ENCODE measurements at regions not wholly inside any gene's neighbourhood (a gene's known extent, or its start where the extent isn't known, plus 50 kb on each side); places are given as distances from the start of the nearest gene placed in this dataset.
A peak's percentile ranks its signal among the peaks of the same experiment; 100 is the strongest.

- no peak for DNase-seq (ENCODE audit: extremely low spot score)
- intact Hi-C loops (cut with DNase I), result no loop called here
- WGBS, result 62% methylated on average over 3 of the region's 3 CpGs
These were observed 321.3 kb downstream of the SIPA1L2 start for GRCh38 chr1:232308616-232309015.

GRCh38 chr1:232307296-232308017 is 322.5 kb downstream of the SIPA1L2 start:
- H3K27me3 ChIP-seq, result no peaks in the 10 kb centered on the region
- H3K4me1 ChIP-seq, result peaks cover 10 to 22% (median 20%) of the 10 kb centered on the region in 4 donors
- H3K36me3 ChIP-seq, result no peaks in the 10 kb centered on the region
- TF ChIP-seq POLR2AphosphoS5 (IDR thresholded peaks at IDR 0.05), result no peak
- no peak for TF ChIP-seq CTCF (IDR thresholded peaks at IDR 0.05)
- TF ChIP-seq EP300 (IDR thresholded peaks at IDR 0.05), result no peak
- TF ChIP-seq POLR2A (IDR thresholded peaks at IDR 0.05; ENCODE audit: low read depth), result no peak
- no peaks in the 10 kb centered on the region for H3K9me3 ChIP-seq
- H3K4me3 ChIP-seq, result no peak overlapping the region
- DNase-seq (ENCODE audit: extremely low spot score), result no peak
- 32% methylated on average over 5 of the region's 5 CpGs for WGBS
- peak overlapping the region in 1 of 4 donors; percentile 55 for H3K27ac ChIP-seq (replicated peaks in 1 of 4)
- intact Hi-C loops (cut with DNase I), result no loop called here

More at GRCh38 chr1:232308616-232309015, 321.3 kb downstream of the SIPA1L2 start:
- no peak for TF ChIP-seq POLR2AphosphoS5 (IDR thresholded peaks at IDR 0.05)
- H3K36me3 ChIP-seq, result no peaks in the 10 kb centered on the region
- H3K27me3 ChIP-seq, result no peaks in the 10 kb centered on the region
- H3K4me1 ChIP-seq, result peaks cover 10 to 22% (median 20%) of the 10 kb centered on the region in 4 donors
- no peak overlapping the region for H3K27ac ChIP-seq (replicated peaks in 1 of 4)
- no peak overlapping the region for H3K4me3 ChIP-seq
- peaks cover 0 to 7% (median 0%) of the 10 kb centered on the region in 4 donors for H3K9me3 ChIP-seq

- TF ChIP-seq POLR2AphosphoS5 (IDR thresholded peaks at IDR 0.05) (no peak), CTCF (IDR thresholded peaks at IDR 0.05) (peak in 1 of 3 experiments; percentile 29)
- H3K27ac ChIP-seq (replicated peaks in 1 of 4), result peak overlapping the region in 3 of 4 donors; percentile 30 to 58 (median 55)
- H3K36me3 ChIP-seq, result no peaks in the 10 kb centered on the region
- 74% methylated on average over 3 of the region's 8 CpGs for WGBS
- H3K27me3 ChIP-seq, result no peaks in the 10 kb centered on the region
- DNase-seq (ENCODE audit: extremely low spot score), result no peak
- H3K9me3 ChIP-seq, result no peaks in the 10 kb centered on the region
- H3K4me1 ChIP-seq, result peaks cover 10 to 22% (median 20%) of the 10 kb centered on the region in 4 donors
- no peak overlapping the region for H3K4me3 ChIP-seq
- intact Hi-C loops (cut with DNase I), result no loop called here
These were observed 323.5 kb downstream of the SIPA1L2 start for GRCh38 chr1:232306269-232306961.

- DNase-seq (ENCODE audit: extremely low spot score), result no peak
- TF ChIP-seq CTCF (IDR thresholded peaks at IDR 0.05) (no peak), EP300 (IDR thresholded peaks at IDR 0.05) (no peak), POLR2AphosphoS5 (IDR thresholded peaks at IDR 0.05) (no peak), POLR2A (IDR thresholded peaks at IDR 0.05; ENCODE audit: low read depth) (no peak)
- intact Hi-C loops (cut with DNase I), result no loop called here
These were observed 324.9 kb downstream of the SIPA1L2 start for GRCh38 chr1:232305050-232305449.

GRCh38 chr1:232303222-232303620 is 326.7 kb downstream of the SIPA1L2 start:
- no peak for DNase-seq (ENCODE audit: extremely low spot score)
- Histone ChIP-seq H3K27ac (replicated peaks in 1 of 4) (no peak overlapping the region), H3K9me3 (no peaks in the 10 kb centered on the region), H3K4me1 (peaks cover 10 to 22% (median 20%) of the 10 kb centered on the region in 4 donors), H3K4me3 (no peak overlapping the region), H3K36me3 (no peaks in the 10 kb centered on the region), H3K27me3 (no peaks in the 10 kb centered on the region)
- intact Hi-C loops (cut with DNase I), result no loop called here
- TF ChIP-seq POLR2A (IDR thresholded peaks at IDR 0.05; ENCODE audit: low read depth), result no peak
- no peak for TF ChIP-seq CTCF (IDR thresholded peaks at IDR 0.05)
- TF ChIP-seq POLR2AphosphoS5 (IDR thresholded peaks at IDR 0.05), result no peak
- no peak for TF ChIP-seq EP300 (IDR thresholded peaks at IDR 0.05)
- 95% methylated on average over 5 of the region's 5 CpGs for WGBS

More at GRCh38 chr1:232305050-232305449, 324.9 kb downstream of the SIPA1L2 start:
- no peak overlapping the region for H3K4me3 ChIP-seq
- H3K36me3 ChIP-seq, result no peaks in the 10 kb centered on the region
- no peaks in the 10 kb centered on the region for H3K27me3 ChIP-seq
- no peaks in the 10 kb centered on the region for H3K9me3 ChIP-seq
- 69% methylated on average over 4 of the region's 4 CpGs for WGBS
- peaks cover 10 to 22% (median 20%) of the 10 kb centered on the region in 4 donors for H3K4me1 ChIP-seq
- H3K27ac ChIP-seq (replicated peaks in 1 of 4), result no peak overlapping the region

All from esophagus muscularis mucosa (tissue), 4 donors.